DMS79 treated with DMSO at 0.1 percent for 48 hours (cell line): ENCODE measurements at regions not wholly inside any gene's neighbourhood (a gene's known extent, or its start where the extent isn't known, plus 50 kb on each side); places are given as distances from the start of the nearest gene placed in this dataset.

Source experiments
- DNase-seq: peaks from one replicate; lab custom pipeline; 2025; lab: John Stamatoyannopoulos, UW

DNA sequence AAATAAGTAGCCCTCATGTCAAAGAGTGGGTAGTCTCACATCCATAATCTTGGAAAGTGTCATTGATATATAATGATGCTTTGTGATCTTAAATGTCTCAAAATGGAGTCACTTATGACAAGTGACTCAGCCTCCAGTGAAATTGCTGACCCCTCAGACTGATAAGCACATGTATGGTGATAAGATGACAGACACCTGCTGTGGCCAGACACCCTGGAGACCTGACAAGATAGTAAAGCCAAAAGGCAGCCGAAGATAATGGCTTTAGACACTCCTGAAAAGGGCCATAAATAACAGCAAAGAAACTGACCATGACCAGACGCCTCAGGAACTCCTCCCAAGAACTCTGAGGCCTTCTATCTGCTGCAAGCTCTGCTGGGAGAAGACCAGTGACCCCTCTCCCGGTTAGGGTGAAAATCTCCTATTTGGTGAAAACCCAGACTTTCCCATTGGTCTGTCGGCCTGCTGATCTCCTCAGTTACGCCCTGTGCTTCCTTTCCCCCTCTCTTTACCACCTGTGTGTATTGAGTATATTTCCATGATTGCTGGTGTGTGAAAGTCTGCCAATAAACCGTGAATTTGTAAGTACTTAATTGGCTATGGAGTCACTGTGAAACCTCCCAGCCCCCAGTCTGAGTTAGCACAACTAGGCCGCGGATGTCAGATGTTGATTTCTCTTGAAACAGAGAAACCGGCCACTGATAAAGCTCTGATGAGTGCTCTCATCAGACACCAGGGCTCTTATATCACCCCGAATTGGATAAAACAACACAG, 226.7 kb upstream of the MYOCD start:
- no peak for DNase-seq

DNA sequence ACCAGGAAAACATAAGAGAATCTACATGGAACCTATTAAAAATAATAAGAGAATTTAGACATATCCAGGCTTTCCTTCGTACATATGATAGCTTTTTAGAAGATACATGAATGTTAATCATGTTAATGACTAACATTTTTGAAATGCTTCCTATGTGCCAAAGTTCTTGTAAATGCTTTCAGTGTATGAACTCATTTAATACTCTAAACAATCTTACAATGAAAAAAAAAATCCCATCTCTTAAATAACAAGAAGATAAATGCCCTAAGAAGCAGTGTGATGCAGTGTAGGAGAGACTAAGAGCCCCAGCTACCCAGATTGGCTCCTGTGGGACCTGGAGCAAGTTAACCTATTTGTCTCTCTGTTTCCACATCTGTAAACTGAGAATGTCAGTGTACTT, 220.4 kb upstream of the MYOCD start:
- no peak for DNase-seq

DNA sequence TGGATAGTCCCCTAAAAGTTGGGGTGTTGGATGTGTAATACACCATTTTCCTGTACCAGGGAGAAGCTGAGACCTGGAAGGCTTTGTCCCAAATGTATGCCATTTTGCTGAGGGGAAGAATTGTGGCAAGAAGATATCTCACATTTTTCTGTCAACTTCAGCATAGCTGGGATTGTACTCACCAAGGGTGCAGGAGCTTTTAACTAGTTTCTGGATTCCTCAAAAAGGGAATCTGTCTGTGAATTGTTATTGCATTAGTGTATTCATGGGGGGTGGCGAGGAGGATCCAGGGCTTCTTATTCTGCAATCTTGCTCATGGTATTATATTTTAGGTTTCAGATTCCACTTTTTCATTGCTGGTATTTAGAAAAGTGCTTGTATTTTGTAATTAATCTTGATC, 208.2 kb upstream of the MYOCD start:
- no peak for DNase-seq

DNA sequence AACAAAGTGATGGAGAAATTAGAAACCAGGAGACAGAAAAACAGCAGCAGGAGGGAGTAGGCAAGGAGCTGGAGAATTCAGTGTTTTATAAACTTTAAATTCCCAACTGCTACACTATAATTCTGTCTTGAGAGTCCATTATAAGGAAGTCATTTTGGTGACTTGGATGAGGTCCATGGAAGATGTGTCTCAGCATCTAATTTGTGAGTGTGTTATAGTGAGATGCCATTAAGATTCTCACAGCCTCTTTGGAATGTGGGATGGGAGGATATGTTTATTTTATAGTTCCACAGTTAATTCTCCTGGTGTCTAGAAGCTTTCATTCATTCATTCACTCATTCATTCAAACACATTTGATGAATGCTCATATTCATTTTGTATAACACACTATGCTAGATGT, 206.0 kb upstream of the MYOCD start:
- DNase-seq = no peak

DNA sequence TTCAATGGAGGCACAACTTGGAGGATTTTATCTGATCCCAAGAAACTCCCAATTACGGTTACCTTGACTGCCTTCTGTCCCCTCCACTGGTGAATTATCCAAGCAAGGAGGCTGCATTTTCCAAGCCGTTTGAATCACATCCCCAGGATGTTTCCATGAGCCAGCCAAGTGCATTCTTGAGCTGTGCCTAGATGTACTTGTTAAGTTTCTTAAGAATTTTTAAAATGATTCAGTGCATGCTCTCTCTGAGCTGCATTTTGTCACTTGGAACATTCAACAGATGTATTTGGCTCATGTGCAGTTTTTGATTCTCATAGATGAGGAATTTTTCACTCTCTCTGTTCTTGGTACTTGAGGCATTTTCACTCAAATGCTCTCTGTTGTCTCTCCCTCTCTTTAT, 202.6 kb upstream of the MYOCD start:
- DNase-seq = no peak

DNA sequence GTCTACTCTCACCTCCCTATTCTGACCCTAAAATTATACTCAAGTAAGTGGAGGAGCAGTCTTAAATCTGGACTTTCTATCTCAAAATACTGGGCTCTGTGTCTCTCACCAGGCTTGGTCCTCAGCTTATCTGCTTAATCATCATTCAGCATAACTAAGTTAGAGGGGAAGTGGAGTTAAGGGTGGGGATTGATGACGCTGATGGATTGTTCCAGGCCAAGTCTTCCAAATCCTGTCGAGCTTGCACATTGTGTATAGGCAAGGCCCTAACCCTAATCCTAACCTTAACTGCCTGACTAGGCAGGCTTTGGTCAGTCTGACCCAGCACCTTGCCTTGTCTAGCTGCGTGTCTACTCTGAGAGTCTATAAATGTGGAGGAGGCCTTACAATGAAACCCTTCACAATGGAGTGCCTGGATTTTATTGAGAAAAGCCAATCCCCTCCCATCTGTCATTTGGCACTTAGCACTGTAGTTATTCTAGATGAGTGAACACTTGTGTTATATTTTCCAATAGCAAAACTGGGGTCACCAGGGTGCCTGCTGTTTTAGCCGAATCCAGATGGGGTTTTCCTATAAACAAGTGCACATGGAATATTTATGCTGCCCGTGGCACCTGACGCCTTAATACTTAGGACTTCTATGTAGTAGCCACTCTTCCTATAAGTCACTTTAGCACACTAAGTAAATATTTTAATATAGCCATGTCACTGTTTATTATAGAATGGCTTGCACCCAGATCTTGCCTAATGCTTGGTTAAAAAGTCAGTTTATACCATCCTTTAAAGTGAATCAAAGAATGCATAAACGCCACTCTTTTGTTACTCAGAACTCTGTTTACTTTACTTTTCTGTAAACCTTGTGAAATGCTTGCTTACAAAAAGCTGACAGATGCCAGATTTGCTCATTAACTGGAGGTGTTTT, 193.2 kb upstream of the MYOCD start:
- DNase-seq = no peak

DNA sequence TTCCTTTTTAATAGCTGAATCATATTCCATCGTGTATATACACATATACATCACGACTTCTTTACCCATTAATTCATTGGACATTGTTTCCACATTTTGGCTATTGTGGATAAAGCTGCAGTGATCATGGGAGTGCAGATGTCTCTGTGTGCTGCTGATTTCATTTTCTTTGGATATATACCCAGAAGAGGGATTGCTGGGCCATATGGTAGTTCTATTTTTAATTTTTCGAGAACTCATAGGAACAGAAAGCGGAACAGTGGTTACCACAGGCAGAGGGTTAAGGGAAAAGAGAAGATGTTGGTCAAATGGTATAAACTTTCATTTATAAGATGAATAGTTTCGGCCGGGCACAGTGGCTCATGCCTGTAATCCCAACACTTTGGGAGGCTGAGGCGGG, 187.4 kb upstream of the MYOCD start:
- DNase-seq = no peak

DNA sequence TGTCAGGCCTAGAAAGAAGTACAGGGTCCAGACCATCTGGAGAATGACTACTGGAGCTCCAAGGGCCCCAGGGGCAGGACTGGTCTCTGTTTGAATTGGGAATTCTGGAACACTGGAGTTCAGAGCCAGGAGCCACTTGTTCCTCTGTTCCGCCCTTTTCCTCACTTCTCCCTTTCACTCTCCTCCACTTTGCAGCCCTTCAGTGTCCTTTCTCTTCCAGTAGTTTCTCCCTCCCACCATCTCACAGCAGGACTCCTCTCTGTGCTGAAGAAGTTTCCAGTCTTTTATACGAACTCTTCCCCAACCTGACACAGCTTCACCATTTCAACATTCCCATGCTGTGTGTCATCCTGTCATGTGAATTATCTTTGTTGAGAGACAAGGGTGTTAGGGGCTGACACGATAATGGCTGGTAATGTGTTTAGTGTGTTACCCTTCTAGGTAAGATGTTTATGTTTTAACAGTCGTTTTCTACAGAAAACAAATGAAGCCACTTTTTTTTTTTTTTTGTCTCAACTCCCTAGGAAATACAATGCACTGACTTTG, 180.3 kb upstream of the MYOCD start:
- DNase-seq = no peak

DNA sequence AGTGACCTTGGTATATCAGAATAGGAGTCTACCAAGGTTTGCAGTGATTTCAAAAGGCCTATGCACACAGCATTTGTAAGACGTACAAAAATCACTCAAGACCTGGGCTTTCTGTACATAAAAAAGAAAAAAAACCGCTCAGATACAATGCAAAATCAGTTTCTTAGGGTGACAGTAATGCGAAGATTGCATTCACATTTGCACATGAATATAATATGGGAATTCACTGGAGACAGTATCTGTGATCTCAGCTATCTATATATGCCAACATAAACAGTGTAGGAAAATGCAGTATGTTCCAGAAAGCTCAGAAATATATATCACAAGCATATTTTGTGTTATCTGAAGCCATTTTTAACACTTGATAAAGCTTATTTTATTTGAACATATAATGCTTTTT, 176.4 kb upstream of the MYOCD start:
- DNase-seq = no peak

DNA sequence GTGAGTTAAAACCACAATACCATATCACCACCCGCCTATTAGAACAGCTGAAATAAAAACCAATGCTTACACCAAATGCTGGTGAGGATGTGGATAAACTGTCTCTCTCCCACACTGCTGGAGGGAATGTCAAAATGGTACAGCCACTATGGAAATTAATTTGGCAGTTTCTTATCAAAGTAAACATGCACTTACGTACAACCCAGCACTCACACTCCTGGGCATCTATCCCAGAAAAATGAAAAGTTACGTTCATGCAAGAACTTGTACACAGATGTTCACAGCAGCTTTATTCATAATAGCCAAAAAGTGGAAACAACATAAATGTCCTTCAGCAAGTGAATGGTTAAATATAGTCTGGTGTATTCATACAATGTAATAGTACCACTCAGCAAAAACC, 173.2 kb upstream of the MYOCD start:
- no peak for DNase-seq

DNA sequence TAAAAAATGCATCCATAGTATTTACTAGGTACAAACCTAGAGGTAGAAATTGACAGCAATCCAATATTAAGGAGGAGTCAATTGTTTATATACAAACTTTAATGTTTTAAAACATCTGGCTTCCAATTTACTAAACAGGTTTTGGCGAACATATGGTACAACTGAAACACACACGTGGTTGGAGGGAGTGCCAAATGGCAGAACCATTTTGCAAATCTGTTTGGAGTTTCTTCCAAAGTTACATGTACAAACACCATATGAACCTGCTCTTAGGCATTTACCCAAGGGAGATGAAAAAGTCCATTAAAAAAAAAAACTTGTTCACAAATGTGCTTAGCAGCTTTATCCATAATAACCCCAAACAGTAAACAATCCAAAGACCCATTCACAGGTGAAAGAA, 159.8 kb upstream of the MYOCD start:
- DNase-seq = no peak

DNA sequence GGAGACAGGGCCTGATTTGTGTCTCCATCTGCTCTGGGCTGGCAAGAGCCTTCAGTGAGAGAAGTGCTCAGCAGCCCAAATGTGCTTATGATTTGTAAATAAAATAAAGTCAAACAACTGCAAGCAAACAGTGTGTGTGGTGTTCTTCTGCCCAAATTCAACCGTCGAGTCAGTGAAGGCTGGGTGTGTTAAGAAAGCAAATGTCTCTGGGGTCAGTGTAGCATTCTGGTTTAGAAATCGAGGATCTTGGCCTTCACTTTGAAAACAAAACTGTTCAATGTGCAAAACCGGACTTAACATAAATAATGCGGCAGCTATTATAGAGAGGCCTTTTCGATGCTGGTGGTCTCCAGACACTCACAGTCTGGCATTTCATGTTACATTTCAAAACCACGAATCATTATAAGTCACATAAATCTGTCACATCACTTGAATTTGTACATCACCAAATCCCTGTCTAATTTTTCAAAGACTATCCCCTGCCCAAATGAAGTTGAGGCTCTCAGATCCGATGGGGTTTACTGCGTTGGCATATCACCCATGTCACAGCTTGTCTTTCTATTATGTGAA, 158.6 kb upstream of the MYOCD start:
- no peak for DNase-seq

DNA sequence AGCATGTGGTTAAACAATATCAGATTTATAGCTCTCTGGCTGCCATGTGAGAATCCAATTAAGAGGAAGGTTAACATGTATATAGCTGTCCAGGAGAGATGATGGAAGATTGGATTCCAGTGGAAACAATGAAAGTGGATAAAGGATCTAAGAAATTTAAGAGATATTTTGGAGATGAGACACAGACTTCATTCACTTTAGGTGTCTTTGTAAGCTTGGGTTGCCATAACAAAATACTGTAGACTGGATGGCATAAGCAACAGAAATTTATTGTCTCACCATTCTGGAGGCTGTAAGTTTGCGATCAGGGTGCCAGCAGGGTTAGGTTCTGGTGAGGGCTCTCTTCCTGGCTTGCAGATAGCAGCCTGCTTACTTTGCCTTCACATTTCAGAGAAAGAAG, 155.9 kb upstream of the MYOCD start:
- DNase-seq = no peak

DNA sequence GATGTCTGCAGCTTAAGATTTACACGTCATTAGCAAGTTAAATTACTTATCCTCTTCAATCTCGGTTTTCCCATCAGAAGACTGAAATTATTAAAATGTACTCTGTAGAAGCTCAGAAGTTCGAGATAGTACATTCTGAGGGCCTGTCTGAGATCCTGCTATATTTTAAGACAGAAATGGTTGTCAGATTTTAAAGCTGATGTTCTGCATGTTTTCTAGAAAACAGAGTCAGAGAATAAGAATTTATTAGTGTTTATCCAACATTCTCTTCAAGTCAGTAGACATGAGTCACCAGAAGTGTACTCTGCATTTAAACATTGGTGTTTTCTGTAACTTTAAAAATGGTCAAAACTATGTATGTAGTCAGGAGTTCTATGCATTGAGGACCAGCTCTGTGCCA, 155.2 kb upstream of the MYOCD start:
- DNase-seq = no peak

DNA sequence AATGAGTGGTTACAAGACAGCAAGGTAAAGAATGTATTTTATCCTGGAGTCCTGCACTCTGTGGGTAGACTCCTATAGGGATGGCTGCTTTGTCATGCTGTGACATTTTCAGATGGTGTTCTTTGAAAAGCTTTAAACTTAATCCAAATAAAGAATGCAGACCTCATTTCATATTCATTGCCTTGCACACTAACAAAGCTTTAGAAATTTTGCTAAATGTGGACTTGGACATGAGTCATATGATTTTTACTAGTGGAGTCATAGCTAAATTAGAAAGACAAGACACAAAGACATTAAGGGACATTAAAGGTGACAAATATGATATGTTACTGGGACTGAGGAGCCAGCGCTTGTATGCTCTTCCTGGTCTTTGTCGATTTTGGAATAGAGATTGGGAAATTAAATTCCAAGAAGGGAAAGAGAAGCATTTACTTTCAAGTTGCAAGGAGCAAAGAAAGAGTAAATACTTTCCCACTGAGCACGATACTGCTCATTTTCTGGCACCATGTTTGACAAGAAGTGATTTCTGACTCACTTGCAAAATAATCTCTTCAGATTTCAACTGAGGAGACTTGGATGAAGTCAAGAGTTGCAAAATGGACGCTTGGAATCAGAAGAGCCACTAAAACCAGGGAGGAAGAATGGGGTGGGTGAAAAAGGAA, 152.9 kb upstream of the MYOCD start:
- DNase-seq = no peak

DNA sequence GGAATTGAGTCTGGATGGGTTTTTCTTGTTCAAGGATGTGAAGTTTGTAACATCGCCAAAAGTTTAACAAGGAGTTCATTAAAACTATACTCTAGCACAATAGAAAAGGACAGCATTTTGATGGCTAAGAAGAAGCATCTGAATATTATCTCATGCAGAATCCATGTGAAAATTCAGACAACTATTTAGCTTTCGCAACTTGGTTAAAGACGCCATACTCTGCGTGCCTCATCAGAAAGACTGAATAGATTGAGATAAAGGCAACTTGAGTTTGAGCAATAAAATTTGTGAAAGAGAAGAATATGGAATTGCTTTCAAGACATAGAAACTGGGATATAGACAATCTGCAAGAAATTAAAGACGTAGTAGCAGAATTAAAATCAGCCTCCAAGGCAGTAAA, 151.1 kb upstream of the MYOCD start:
- DNase-seq = no peak

DNA sequence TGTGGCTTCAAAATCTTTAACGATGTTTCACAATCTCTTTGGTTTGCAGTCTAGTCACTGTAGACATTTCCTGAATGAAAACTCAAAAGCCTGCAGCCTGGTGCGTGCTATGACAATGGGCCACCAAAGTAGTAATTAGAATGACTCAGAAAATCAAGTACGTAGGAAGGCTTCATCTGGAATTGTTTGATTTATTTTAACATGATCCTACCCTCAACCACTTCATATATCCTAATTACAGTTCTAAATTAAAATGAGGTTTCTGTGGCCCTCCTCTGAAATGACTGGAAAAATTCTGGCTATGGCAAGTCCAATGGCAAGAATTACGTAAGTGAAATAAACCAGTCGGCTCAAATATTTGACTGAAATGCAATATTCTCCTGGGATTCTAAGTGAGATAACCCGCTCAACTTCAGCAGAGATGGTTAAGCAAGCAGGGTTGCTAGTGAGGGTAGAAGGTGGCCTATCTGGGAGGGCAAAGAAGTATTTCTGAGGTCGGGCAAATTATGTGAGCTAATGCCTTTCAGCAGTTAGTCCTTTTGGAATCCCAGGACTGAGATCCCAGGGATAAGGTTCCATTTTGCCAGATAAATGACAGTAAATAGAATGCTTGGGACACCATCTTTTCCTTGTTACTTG, 145.6 kb upstream of the MYOCD start:
- no peak for DNase-seq

DNA sequence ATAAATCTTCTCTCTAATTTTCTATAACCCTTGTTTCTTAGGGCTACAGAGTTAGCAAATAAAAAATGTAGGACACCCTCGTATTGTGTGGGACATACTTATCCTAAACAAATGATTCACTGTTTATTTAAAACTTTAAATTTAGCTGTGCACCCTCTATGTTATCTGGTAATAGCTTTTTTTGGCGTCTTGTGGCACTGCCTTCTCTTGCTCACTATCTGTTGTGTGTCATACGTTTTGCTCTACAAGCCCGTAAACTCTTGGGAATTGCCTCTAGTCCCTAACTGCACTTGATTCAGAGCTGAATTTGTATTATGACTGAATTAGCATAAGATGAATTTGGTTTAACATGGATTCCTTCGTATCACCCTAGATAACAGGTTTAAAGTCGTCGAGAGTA, 144.3 kb upstream of the MYOCD start:
- no peak for DNase-seq

DNA sequence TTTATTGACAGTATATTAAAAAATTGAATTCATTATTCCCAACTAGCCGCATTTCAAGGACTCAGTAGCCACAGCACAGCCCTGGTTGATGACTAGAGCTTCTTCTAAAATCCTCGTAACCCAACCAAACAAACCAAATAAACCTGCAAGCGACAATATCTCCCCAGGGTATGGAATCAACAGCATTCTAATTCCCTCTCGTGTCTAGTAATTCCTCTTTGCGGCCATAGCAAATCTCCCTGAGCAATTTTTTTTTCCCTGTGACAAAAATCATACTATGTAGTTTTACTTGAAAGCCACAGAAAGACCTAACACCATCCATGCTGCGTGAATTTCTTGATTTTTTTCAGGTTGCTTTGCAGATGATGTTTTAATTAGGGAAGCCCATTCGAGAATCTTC, 143.4 kb upstream of the MYOCD start:
- no peak for DNase-seq

DNA sequence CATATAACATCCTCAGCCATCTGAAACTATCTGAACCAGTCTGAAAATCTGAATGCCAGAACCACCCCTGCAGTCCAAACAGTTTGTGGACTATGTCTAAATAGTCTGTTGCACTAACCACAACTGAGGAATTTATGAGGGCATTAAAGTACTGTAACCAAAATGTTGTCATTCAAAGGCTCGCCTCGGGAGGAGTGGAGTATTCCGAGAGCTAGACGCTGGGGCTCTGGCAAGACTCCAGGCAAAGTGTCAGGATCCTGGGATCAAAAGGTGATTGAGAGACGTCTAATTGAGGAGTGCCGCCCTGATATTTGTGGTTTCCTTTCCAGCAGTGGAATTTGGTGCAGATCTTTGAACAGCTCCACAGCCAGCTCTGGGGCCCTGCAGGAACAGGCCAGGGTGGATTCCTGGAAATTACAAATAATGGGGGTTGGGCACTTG, 142.9 kb upstream of the MYOCD start:
- DNase-seq = no peak

DNA sequence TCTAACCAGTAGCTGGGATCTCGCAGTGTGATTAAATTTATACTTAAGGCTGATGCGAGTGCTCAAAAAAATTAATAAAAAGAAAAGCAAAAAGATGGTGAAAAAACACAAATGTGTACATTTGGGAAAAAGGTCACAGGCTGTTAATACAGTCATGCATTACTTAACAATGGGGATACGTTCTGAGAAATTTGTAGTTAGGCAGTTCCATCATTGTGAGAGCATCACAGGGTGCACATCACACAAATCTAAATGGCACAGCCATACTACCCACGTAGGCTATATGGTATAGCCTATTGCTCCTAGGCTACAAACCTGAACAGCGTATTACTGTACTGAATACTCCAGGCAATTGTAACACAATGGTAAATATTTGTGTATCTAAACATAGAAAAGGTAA, 142.4 kb upstream of the MYOCD start:
- no peak for DNase-seq

DNA sequence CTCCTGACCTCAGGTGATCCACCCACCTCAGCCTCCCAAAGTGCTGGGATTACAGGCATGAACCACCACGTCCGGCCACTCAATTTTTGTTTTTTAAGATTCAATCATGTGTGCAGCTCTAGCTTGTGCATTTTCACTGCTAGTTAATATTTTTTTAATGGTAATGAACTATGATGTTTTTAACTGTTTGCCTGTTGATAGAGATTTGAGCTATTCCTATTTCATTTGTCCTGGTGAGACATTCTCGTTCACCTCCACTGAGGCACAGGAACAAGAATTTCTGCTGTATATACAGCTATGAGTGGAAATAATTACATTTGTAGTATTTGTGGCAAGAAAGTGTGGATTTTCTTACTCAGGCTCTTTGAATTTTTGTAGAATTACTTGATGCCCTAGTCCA, 137.7 kb upstream of the MYOCD start:
- DNase-seq = no peak
